Neuronal stem cell (in vitro differentiated cells): ENCODE measurements at regions not wholly inside any gene's neighbourhood (a gene's known extent, or its start where the extent isn't known, plus 50 kb on each side); places are given as distances from the start of the nearest gene placed in this dataset.

Source experiments
- DNase-seq: peaks from one replicate; pipeline ENCODE4 v3.0.0-alpha.2; 2013; ENCODE audit warnings: low spot score
- H2AFZ ChIP-seq: one replicate; pipeline ENCODE4 v1.6.1; 2013; ENCODE audit warnings: mild to moderate bottlenecking, low read length, inconsistent platforms
- H2AK5ac ChIP-seq: 2 replicates; pipeline ENCODE4 v1.6.1; 2013; ENCODE audit warnings: low read depth, mild to moderate bottlenecking, inconsistent platforms, low read length, moderate library complexity, mixed read lengths
- H2BK120ac ChIP-seq: 2 replicates; pipeline ENCODE4 v1.6.1; 2013; ENCODE audit warnings: low read depth, mild to moderate bottlenecking, inconsistent platforms, low read length, moderate library complexity, mixed read lengths
- H2BK12ac ChIP-seq: one replicate; pipeline ENCODE4 v1.6.1; 2013; ENCODE audit warnings: low read length, inconsistent platforms
- H2BK15ac ChIP-seq: 2 replicates; pipeline ENCODE4 v1.6.1; 2013; ENCODE audit warnings: mild to moderate bottlenecking, low read length, inconsistent platforms, mixed read lengths
- H2BK5ac ChIP-seq: one replicate; pipeline ENCODE4 v1.6.1; 2013; ENCODE audit warnings: inconsistent platforms, mild to moderate bottlenecking, low read length, moderate library complexity
- H3K14ac ChIP-seq: one replicate; pipeline ENCODE4 v1.6.1; 2013; ENCODE audit warnings: low read length, inconsistent platforms
- H3K18ac ChIP-seq: 2 replicates; pipeline ENCODE4 v1.6.1; 2013; ENCODE audit warnings: low read length, inconsistent platforms
- H3K23ac ChIP-seq: 2 replicates; pipeline ENCODE4 v1.6.1; 2013; ENCODE audit warnings: low read depth, mild to moderate bottlenecking, mixed read lengths, low read length, inconsistent platforms; ENCODE audit not compliant: poor library complexity
- H3K27ac ChIP-seq: replicated peaks from 3 replicates; pipeline ENCODE4 v1.5.1; 2013; ENCODE audit warnings: low read length, inconsistent platforms
- H3K27me3 ChIP-seq, 3 experiments: 2 replicates each; pipeline ENCODE4 v1.6.1; 2013; ENCODE audit warnings: low read length in 3 of 3, mild to moderate bottlenecking in 2 of 3, inconsistent platforms in 1 of 3, low read depth in 1 of 3, mixed read lengths in 1 of 3, moderate library complexity in 1 of 3; ENCODE audit not compliant: control insufficient read depth in 3 of 3, insufficient read depth in 3 of 3
- H3K36me3 ChIP-seq, 2 donors: replicated peaks in 1 of 2; 2 replicates each; pipeline ENCODE4 v1.6.1; 2013; ENCODE audit warnings: low read length in 2 of 2; ENCODE audit not compliant: control insufficient read depth in 2 of 2, insufficient read depth in 2 of 2
- H3K4ac ChIP-seq: 2 replicates; pipeline ENCODE4 v1.6.1; 2013; ENCODE audit warnings: inconsistent platforms, mild to moderate bottlenecking, low read length, moderate library complexity
- H3K4me1 ChIP-seq, 2 donors: 1 replicate in 1 of 2; 2 replicates in 1 of 2; pipeline ENCODE4 v1.6.1; 2013; ENCODE audit warnings: low read length in 2 of 2, low read depth in 1 of 2; ENCODE audit not compliant: control insufficient read depth in 2 of 2, insufficient read depth in 1 of 2
- H3K4me2 ChIP-seq: one replicate; pipeline ENCODE4 v1.6.1; 2013; ENCODE audit warnings: mild to moderate bottlenecking, low read length, inconsistent platforms; ENCODE audit not compliant: insufficient read depth, poor library complexity, severe bottlenecking
- H3K4me3 ChIP-seq, 2 donors: 2 replicates each; pipeline ENCODE4 v1.5.1; 2013; ENCODE audit warnings: low read length in 2 of 2, mild to moderate bottlenecking in 2 of 2, inconsistent platforms in 1 of 2, moderate library complexity in 1 of 2
- H3K79me1 ChIP-seq: one replicate; pipeline ENCODE4 v1.6.1; 2013; ENCODE audit warnings: low read depth, mild to moderate bottlenecking, inconsistent platforms, low read length, moderate library complexity
- H3K9ac ChIP-seq: one replicate; pipeline ENCODE4 v1.6.1; 2013; ENCODE audit warnings: mild to moderate bottlenecking, low read depth, low read length, inconsistent platforms; ENCODE audit not compliant: poor library complexity
- H3K9me3 ChIP-seq, 2 donors: replicated peaks in 1 of 2; 2 replicates each; pipeline versions ENCODE3 to v1.6.1; 2013; ENCODE audit warnings: low read length in 2 of 2, mild to moderate bottlenecking in 2 of 2, inconsistent platforms in 1 of 2, low read depth in 1 of 2, mixed read lengths in 1 of 2, moderate library complexity in 1 of 2; ENCODE audit not compliant: control insufficient read depth in 2 of 2, insufficient read depth in 1 of 2
- H4K8ac ChIP-seq: one replicate; pipeline ENCODE4 v1.6.1; 2013; ENCODE audit warnings: low read depth, mild to moderate bottlenecking, inconsistent platforms, low read length, moderate library complexity
- H4K91ac ChIP-seq: one replicate; pipeline ENCODE4 v1.6.1; 2013; ENCODE audit warnings: low read length, low read depth, mild to moderate bottlenecking, inconsistent platforms; ENCODE audit not compliant: poor library complexity
- WGBS, 2 donors: extraction: QIAGEN DNeasy Blood & Tissue Kit; methylation state at CpG; one replicate each; pipeline ENCODE4 v1.1.7; 2013; ENCODE audit warnings: missing lambda C conversion rate in 2 of 2, mixed read lengths in 1 of 2; ENCODE audit not compliant: insufficient read length in 2 of 2, insufficient replicate concordance in 1 of 2; ENCODE audit errors: extremely low coverage in 2 of 2; 5-methylcytosine and 5-hydroxymethylcytosine counted together

GRCh38 chr3:88440701-88441100, 290.9 kb downstream of the C3orf38 start:
- Histone ChIP-seq H3K18ac (no peak overlapping the region), H3K27ac (no peak overlapping the region), H2AK5ac (no peak overlapping the region), H3K4me3 (no peak overlapping the region), H3K9me3 (no peaks in the 10 kb centered on the region), H3K4ac (no peak overlapping the region), H2BK12ac (no peak overlapping the region), H3K14ac (no peak overlapping the region), H3K79me1 (no peaks in the 10 kb centered on the region), H3K4me2 (no peak overlapping the region), H4K91ac (no peak overlapping the region), H3K27me3 (no peaks in the 10 kb centered on the region), H2AFZ (no peak overlapping the region), H3K23ac (no peak overlapping the region), H2BK15ac (no peak overlapping the region), H2BK5ac (no peak overlapping the region), H3K4me1 (no peaks in the 10 kb centered on the region), H3K9ac (no peak overlapping the region), H4K8ac (no peak overlapping the region), H3K36me3 (no peaks in the 10 kb centered on the region), H2BK120ac (no peak overlapping the region)
- no peak for DNase-seq
- WGBS, 2 donors: no CpG with 5 or more reads among the region's 1 CpG

DNA sequence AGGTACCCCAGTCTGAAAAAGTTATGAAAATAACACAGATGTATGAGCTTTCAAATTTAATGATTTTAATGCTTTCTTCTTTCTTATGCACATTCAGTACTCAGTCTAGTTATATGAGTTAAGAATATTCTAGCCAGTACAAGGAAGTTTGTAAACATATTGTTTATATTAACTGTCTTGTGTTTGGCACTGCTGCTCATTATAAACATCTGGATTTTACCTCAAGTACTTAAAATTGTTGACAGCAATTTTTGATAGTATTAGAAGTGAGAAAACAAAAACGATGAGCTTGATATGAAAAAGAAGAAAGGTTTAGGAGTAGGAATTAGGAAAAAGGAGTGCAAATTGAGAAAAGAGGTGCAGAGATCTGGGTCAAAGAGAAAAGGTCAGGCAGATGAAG, 293.3 kb downstream of the C3orf38 start:
- no peak overlapping the region for H3K4me3 ChIP-seq
- no peaks in the 10 kb centered on the region for H3K4me1 ChIP-seq

DNA sequence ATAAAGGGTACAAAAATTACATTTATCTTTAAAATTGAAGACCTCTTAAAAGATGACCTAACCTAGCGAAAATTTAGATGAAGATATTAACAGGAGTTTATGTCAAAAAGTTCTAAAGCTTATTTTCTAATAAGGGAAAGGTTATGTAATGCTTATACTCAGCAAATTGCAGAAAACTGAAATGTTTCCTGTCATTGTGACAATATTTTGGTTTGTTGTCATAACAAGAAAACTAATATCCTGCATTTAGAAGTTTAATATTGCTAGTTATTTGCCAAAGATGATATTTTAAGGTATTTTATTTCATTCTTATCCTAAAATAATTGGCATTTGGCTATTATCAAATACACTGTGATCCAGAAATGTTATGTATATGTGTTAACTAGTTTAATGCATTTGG, 294.5 kb downstream of the C3orf38 start:
- Histone ChIP-seq H3K36me3 (no peaks in the 10 kb centered on the region), H2BK5ac (no peak overlapping the region), H3K4me2 (no peak overlapping the region), H3K4me3 (no peak overlapping the region), H3K9ac (no peak overlapping the region), H3K9me3 (no peaks in the 10 kb centered on the region), H4K8ac (no peak overlapping the region), H2AK5ac (no peak overlapping the region), H3K4me1 (no peaks in the 10 kb centered on the region), H3K18ac (no peak overlapping the region), H4K91ac (no peak overlapping the region), H2BK120ac (no peak overlapping the region), H2BK12ac (no peak overlapping the region), H3K14ac (no peak overlapping the region), H3K79me1 (no peaks in the 10 kb centered on the region), H3K27ac (no peak overlapping the region), H3K4ac (no peak overlapping the region), H2BK15ac (no peak overlapping the region), H2AFZ (no peak overlapping the region), H3K23ac (no peak overlapping the region), H3K27me3 (no peaks in the 10 kb centered on the region)
- no CpG with 5 or more reads among the region's 1 CpG for WGBS, 2 donors
- no peak for DNase-seq

More for the DNA sequence above, 293.3 kb downstream of the C3orf38 start:
- Histone ChIP-seq H3K27me3 (no peaks in the 10 kb centered on the region), H2BK120ac (no peak overlapping the region), H2BK15ac (no peak overlapping the region), H3K9ac (no peak overlapping the region), H3K4ac (no peak overlapping the region), H3K14ac (no peak overlapping the region), H4K91ac (no peak overlapping the region), H2BK12ac (no peak overlapping the region), H2AFZ (no peak overlapping the region), H4K8ac (no peak overlapping the region), H3K79me1 (no peaks in the 10 kb centered on the region), H3K18ac (no peak overlapping the region), H3K9me3 (no peaks in the 10 kb centered on the region), H2AK5ac (no peak overlapping the region), H3K36me3 (no peaks in the 10 kb centered on the region), H3K4me2 (no peak overlapping the region), H3K23ac (no peak overlapping the region), H2BK5ac (no peak overlapping the region), H3K27ac (no peak overlapping the region)
- 100% methylated on average over 1 of the region's 1 CpG; no CpG with 5 or more reads in 1 of the 2 donors for WGBS, 2 donors
- DNase-seq: no peak

- H4K91ac ChIP-seq: no peak overlapping the region
- H3K23ac ChIP-seq: no peak overlapping the region
- H3K14ac ChIP-seq: no peak overlapping the region
- DNase-seq: no peak
- H3K4me1 ChIP-seq: no peaks in the 10 kb centered on the region
- H2AK5ac ChIP-seq: no peak overlapping the region
- H3K9me3 ChIP-seq: no peaks in the 10 kb centered on the region
- no peaks in the 10 kb centered on the region for H3K79me1 ChIP-seq
- WGBS, 2 donors: no CpG with 5 or more reads among the region's 4 CpGs
- H2BK15ac ChIP-seq: no peak overlapping the region
- H3K4ac ChIP-seq: no peak overlapping the region
- no peaks in the 10 kb centered on the region for H3K36me3 ChIP-seq
- H3K18ac ChIP-seq: no peak overlapping the region
- H3K4me3 ChIP-seq: no peak overlapping the region
- no peak overlapping the region for H2BK5ac ChIP-seq
- H4K8ac ChIP-seq: no peak overlapping the region
- H3K4me2 ChIP-seq: no peak overlapping the region
- H3K27ac ChIP-seq: no peak overlapping the region
- no peak overlapping the region for H3K9ac ChIP-seq
- H3K27me3 ChIP-seq: no peaks in the 10 kb centered on the region
- no peak overlapping the region for H2BK120ac ChIP-seq
- no peak overlapping the region for H2AFZ ChIP-seq
- no peak overlapping the region for H2BK12ac ChIP-seq
Measured at GRCh38 chr3:88452228-88452627, 302.5 kb downstream of the C3orf38 start.
